Loucy (cell line): ENCODE measurements at regions not wholly inside any gene's neighbourhood (a gene's known extent, or its start where the extent isn't known, plus 50 kb on each side); places are given as distances from the start of the nearest gene placed in this dataset.

ENCODE experiments used
- H2AFZ ChIP-seq: fragments of 200-600 bp; sonication (generic); 2 replicates; pipeline ENCODE4 v1.6.0; 2016; ENCODE audit warnings: antibody characterized with exemption, mild to moderate bottlenecking, low read length, moderate library complexity
- H3F3A ChIP-seq: fragments of 200-600 bp; 2 replicates; pipeline ENCODE4 v1.6.0; 2016; ENCODE audit warnings: antibody characterized with exemption, low read depth, mild to moderate bottlenecking
- H3K27me3 ChIP-seq: fragments of 200-600 bp; sonication (generic); 2 replicates; pipeline ENCODE4 v1.6.1; 2014; ENCODE audit warnings: low read length, mild to moderate bottlenecking; ENCODE audit not compliant: insufficient read depth, poor library complexity, severe bottlenecking
- H3K36me3 ChIP-seq: fragments of 200-600 bp; sonication (generic); 2 replicates; pipeline ENCODE4 v1.6.1; 2016; ENCODE audit warnings: low read length; ENCODE audit not compliant: insufficient read depth
- H3K4me1 ChIP-seq: fragments of 200-600 bp; sonication (generic); 2 replicates; pipeline ENCODE4 v1.5.1; 2014; ENCODE audit warnings: low read length, mild to moderate bottlenecking; ENCODE audit not compliant: insufficient read depth, poor library complexity, severe bottlenecking
- H3K4me2 ChIP-seq: fragments of 200-600 bp; sonication (generic); 2 replicates; pipeline ENCODE4 v1.6.0; 2014; ENCODE audit warnings: antibody characterized with exemption, low read length, low read depth, mild to moderate bottlenecking; ENCODE audit not compliant: poor library complexity, severe bottlenecking
- H3K4me3 ChIP-seq: fragments of 200-600 bp; sonication (generic); 2 replicates; pipeline ENCODE4 v1.5.1; 2014; ENCODE audit warnings: low read length, mild to moderate bottlenecking, mixed read lengths; ENCODE audit not compliant: poor library complexity, severe bottlenecking
- H3K79me2 ChIP-seq: fragments of 200-600 bp; sonication (generic); 2 replicates; pipeline ENCODE4 v1.6.1; 2014; ENCODE audit warnings: low read length; ENCODE audit not compliant: insufficient read depth
- H3K9ac ChIP-seq: fragments of 200-600 bp; sonication (generic); 2 replicates; pipeline ENCODE4 v1.6.0; 2014; ENCODE audit warnings: mild to moderate bottlenecking, low read depth, low read length, moderate library complexity; ENCODE audit not compliant: poor library complexity, severe bottlenecking
- H3K9me2 ChIP-seq: fragments of 200-600 bp; sonication (generic); replicated peaks from 2 replicates; pipeline ENCODE4 v1.6.1; 2016; ENCODE audit warnings: low read depth, low read length, mixed read lengths
- H3K9me3 ChIP-seq: fragments of 200-600 bp; sonication (generic); 2 replicates; pipeline ENCODE4 v1.6.1; 2014; ENCODE audit warnings: mild to moderate bottlenecking, antibody characterized with exemption, low read length, low read depth; ENCODE audit not compliant: insufficient read depth
- H4K20me1 ChIP-seq: fragments of 200-600 bp; sonication (generic); 2 replicates; pipeline ENCODE4 v1.6.0; 2014; ENCODE audit warnings: antibody characterized with exemption, low read length, mild to moderate bottlenecking; ENCODE audit not compliant: insufficient read depth, poor library complexity, severe bottlenecking
- EZH2phosphoT487 ChIP-seq: fragments of 200-600 bp; IDR thresholded peaks from 2 replicates; pipeline ENCODE4 v1.6.1; 2018; ENCODE audit warnings: antibody characterized with exemption, mild to moderate bottlenecking, moderate library complexity, borderline replicate concordance
- TF ChIP-seq, protein P1 (sequence below): fragments of 200-600 bp; sonication (generic); conservative IDR thresholded peaks from 2 replicates; pipeline ENCODE4 v1.5.1; 2014; ENCODE audit warnings: mild to moderate bottlenecking, antibody characterized with exemption, low read length

- TF ChIP-seq, protein P1, sequence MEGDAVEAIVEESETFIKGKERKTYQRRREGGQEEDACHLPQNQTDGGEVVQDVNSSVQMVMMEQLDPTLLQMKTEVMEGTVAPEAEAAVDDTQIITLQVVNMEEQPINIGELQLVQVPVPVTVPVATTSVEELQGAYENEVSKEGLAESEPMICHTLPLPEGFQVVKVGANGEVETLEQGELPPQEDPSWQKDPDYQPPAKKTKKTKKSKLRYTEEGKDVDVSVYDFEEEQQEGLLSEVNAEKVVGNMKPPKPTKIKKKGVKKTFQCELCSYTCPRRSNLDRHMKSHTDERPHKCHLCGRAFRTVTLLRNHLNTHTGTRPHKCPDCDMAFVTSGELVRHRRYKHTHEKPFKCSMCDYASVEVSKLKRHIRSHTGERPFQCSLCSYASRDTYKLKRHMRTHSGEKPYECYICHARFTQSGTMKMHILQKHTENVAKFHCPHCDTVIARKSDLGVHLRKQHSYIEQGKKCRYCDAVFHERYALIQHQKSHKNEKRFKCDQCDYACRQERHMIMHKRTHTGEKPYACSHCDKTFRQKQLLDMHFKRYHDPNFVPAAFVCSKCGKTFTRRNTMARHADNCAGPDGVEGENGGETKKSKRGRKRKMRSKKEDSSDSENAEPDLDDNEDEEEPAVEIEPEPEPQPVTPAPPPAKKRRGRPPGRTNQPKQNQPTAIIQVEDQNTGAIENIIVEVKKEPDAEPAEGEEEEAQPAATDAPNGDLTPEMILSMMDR = no peak
- TF ChIP-seq EZH2phosphoT487 = no peak
- no peaks in the 10 kb centered on the region for H3K36me3 ChIP-seq
- H3K4me2 ChIP-seq = no peak overlapping the region
- H3K27me3 ChIP-seq = no peaks in the 10 kb centered on the region
- H3K79me2 ChIP-seq = no peaks in the 10 kb centered on the region
- H3K9me2 ChIP-seq = no peaks in the 10 kb centered on the region
- H2AFZ ChIP-seq = no peak overlapping the region
- no peaks in the 10 kb centered on the region for H4K20me1 ChIP-seq
- H3K4me1 ChIP-seq = no peaks in the 10 kb centered on the region
- H3K9me3 ChIP-seq = no peaks in the 10 kb centered on the region
- H3K4me3 ChIP-seq = no peak overlapping the region
- H3F3A ChIP-seq = no peaks in the 10 kb centered on the region
- no peak overlapping the region for H3K9ac ChIP-seq
Measured at GRCh38 chr10:65396997-65397396, 1528.8 kb upstream of the LRRTM3 start.

GRCh38 chr10:65408401-65408800 is 1517.4 kb upstream of the LRRTM3 start:
- no peak overlapping the region for H3K9ac ChIP-seq
- H3K79me2 ChIP-seq = no peaks in the 10 kb centered on the region
- H3K4me3 ChIP-seq = no peak overlapping the region
- no peak overlapping the region for H2AFZ ChIP-seq
- TF ChIP-seq, protein P1 = no peak
- TF ChIP-seq EZH2phosphoT487 = no peak
- H3K4me1 ChIP-seq = no peaks in the 10 kb centered on the region
- no peaks in the 10 kb centered on the region for H3K36me3 ChIP-seq
- no peaks in the 10 kb centered on the region for H3F3A ChIP-seq
- no peak overlapping the region for H3K4me2 ChIP-seq
- no peaks in the 10 kb centered on the region for H3K9me3 ChIP-seq
- no peaks in the 10 kb centered on the region for H4K20me1 ChIP-seq
- no peaks in the 10 kb centered on the region for H3K27me3 ChIP-seq
- no peaks in the 10 kb centered on the region for H3K9me2 ChIP-seq

DNA sequence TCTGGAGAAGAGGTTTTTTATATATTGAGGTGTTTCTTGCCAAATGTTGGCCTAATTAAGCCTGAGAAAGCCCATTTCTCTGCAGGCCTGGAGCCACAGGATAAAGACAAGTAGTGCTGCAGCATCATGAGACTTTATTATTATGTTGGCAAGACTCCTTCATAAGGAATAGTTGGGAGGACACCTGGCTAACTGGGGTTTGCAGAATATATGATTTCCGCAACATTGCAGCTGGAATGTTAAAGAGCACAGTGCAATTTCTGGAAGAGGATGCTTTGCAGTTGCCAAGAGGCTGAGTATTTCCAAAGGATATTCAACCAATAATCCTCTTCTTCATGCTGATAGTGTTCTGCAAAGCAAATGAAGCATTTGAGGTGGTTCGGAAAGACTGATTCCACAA is 1512.8 kb upstream of the LRRTM3 start:
- Histone ChIP-seq H3K4me2 (no peak overlapping the region), H3K9ac (no peak overlapping the region), H3F3A (no peaks in the 10 kb centered on the region), H3K9me2 (no peaks in the 10 kb centered on the region), H3K27me3 (no peaks in the 10 kb centered on the region), H3K4me3 (no peak overlapping the region), H3K9me3 (no peaks in the 10 kb centered on the region), H3K79me2 (no peaks in the 10 kb centered on the region), H3K36me3 (no peaks in the 10 kb centered on the region), H3K4me1 (no peaks in the 10 kb centered on the region), H4K20me1 (no peaks in the 10 kb centered on the region), H2AFZ (no peak overlapping the region)
- TF ChIP-seq, protein P1 = no peak
- TF ChIP-seq EZH2phosphoT487 = no peak
